Ovary (tissue), 7 donors: ENCODE measurements at regions not wholly inside any gene's neighbourhood (a gene's known extent, or its start where the extent isn't known, plus 50 kb on each side); places are given as distances from the start of the nearest gene placed in this dataset.
"Not testable (repeated sequence)": the region's sequence is repeated elsewhere in the genome, so short reads cannot be mapped to it uniquely, and the experiment has no call there.

ENCODE experiments used
- DNase-seq, 5 donors: peaks; one replicate each; pipeline ENCODE4 v3.0.0-alpha.2; 2019 to 2020
- H3K27ac ChIP-seq, 2 donors: fragments of 200-600 bp; one replicate each; pipeline versions ENCODE4 v1.5.1 to v1.8.0; 2019 to 2022
- H3K27me3 ChIP-seq: fragments of 200-600 bp; one replicate; pipeline ENCODE4 v1.8.0; 2022
- H3K36me3 ChIP-seq: fragments of 200-600 bp; sonication (generic); one replicate; pipeline ENCODE4 v1.5.1; 2019
- H3K4me1 ChIP-seq: one replicate; pipeline ENCODE4 v1.8.1; 2013; ENCODE audit warnings: mild to moderate bottlenecking, moderate library complexity; ENCODE audit not compliant: insufficient read depth
- H3K4me3 ChIP-seq: fragments of 200-600 bp; sonication (generic); one replicate; pipeline ENCODE4 v1.5.1; 2017
- H3K9me3 ChIP-seq, 2 donors: fragments of 200-600 bp in 1 of 2; sonication (generic) in 1 of 2; one replicate each; pipeline versions ENCODE4 v1.5.1 to v1.8.1; 2013 to 2019; ENCODE audit warnings: mild to moderate bottlenecking in 1 of 2, moderate library complexity in 1 of 2
- CTCF ChIP-seq, 3 donors: fragments of 450-650 bp in 2 of 3; fragments of 200-600 bp in 1 of 3; IDR thresholded peaks; one replicate each; pipeline versions ENCODE4 v1.5.1 to v1.8.0; 2016 to 2022; ENCODE audit warnings: antibody characterized with exemption in 3 of 3, mild to moderate bottlenecking in 1 of 3
- EP300 ChIP-seq: sonication (generic); formaldehyde crosslinking; IDR thresholded peaks from one replicate; pipeline ENCODE4 v1.6.1; 2017; ENCODE audit warnings: antibody characterized with exemption
- POLR2A ChIP-seq: fragments of 450-650 bp; IDR thresholded peaks from one replicate; pipeline ENCODE4 v1.6.1; 2017; ENCODE audit warnings: antibody characterized with exemption, mild to moderate bottlenecking, moderate library complexity
- WGBS, 3 donors: extraction: QIAGEN DNeasy Blood & Tissue Kit in 1 of 3; methylation state at CpG; one replicate each; pipeline versions ENCODE4 v1.1.5 to v1.1.7; 2013 to 2017; 5-methylcytosine and 5-hydroxymethylcytosine counted together
- intact Hi-C, 4 donors: fragments of 100-400 bp; cut with DNase I; formaldehyde crosslinking; loops; one replicate each; pipeline versions ENCODE4 v1.11.0 to v1.15.1; 2022 to 2023
- donor health status: DM: no; HTN: no; CAD: no; lungs with moderate emphysema.
- donor health status: DM: no; HTN: no; CAD: no.
- donor health status: Bipolar disorder and iron deficiency.
- donor health status: DM: no; HTN: no; CAD: no.
- donor health status: DM: yes; HTN: yes; CAD: no.

- Histone ChIP-seq H3K36me3 (no peaks in the 10 kb centered on the region), H3K9me3 (no peaks in the 10 kb centered on the region), H3K27me3 (no peaks in the 10 kb centered on the region), H3K4me3 (no peak overlapping the region), H3K27ac (no peak overlapping the region), H3K4me1 (no peaks in the 10 kb centered on the region)
- intact Hi-C loops, result no loop called here
- TF ChIP-seq CTCF (IDR thresholded peaks at IDR 0.05) (no peak), POLR2A (no peak), EP300 (no peak)
- DNase-seq, result no peak
- 30 to 40% (median 34%) methylated on average over 6 of the region's 6 CpGs for WGBS, 3 donors
These were observed 350.3 kb downstream of the ZIC3 start for GRCh38 chrX:137916090-137916746.

- intact Hi-C loops, result no loop called here
These were observed 360.2 kb downstream of the ZIC3 start for GRCh38 chrX:137926090-137926489.

GRCh38 chrX:137929951-137930350, 364.0 kb downstream of the ZIC3 start:
- Histone ChIP-seq H3K4me1 (no peaks in the 10 kb centered on the region), H3K36me3 (no peaks in the 10 kb centered on the region), H3K9me3 (peaks cover 0 to 1% of the 10 kb centered on the region in 2 donors), H3K27me3 (no peaks in the 10 kb centered on the region), H3K27ac (no peak overlapping the region), H3K4me3 (no peak overlapping the region)
- intact Hi-C loops, result no loop called here
- TF ChIP-seq CTCF (IDR thresholded peaks at IDR 0.05) (no peak), EP300 (no peak), POLR2A (no peak)
- WGBS, 3 donors, result 50 to 60% (median 57%) methylated on average over 2 of the region's 2 CpGs
- DNase-seq, result no peak

More at GRCh38 chrX:137926090-137926489, 360.2 kb downstream of the ZIC3 start:
- H3K9me3 ChIP-seq, result no peaks in the 10 kb centered on the region
- no peaks in the 10 kb centered on the region for H3K36me3 ChIP-seq
- H3K4me3 ChIP-seq, result no peak overlapping the region
- WGBS, 3 donors, result 23 to 29% (median 27%) methylated on average over 1 of the region's 1 CpG
- no peak for DNase-seq
- H3K4me1 ChIP-seq, result no peaks in the 10 kb centered on the region
- no peak for TF ChIP-seq POLR2A
- TF ChIP-seq EP300, result no peak
- no peak for TF ChIP-seq CTCF (IDR thresholded peaks at IDR 0.05)
- H3K27ac ChIP-seq, result no peak overlapping the region
- H3K27me3 ChIP-seq, result no peaks in the 10 kb centered on the region

GRCh38 chrX:137930533-137930932, 364.6 kb downstream of the ZIC3 start:
- intact Hi-C loops, result no loop called here
- H3K36me3 ChIP-seq, result no peaks in the 10 kb centered on the region
- H3K9me3 ChIP-seq, result peaks cover 0 to 3% of the 10 kb centered on the region in 2 donors
- 15 to 19% (median 18%) methylated on average over 2 of the region's 2 CpGs for WGBS, 3 donors
- H3K4me3 ChIP-seq, result no peak overlapping the region
- no peaks in the 10 kb centered on the region for H3K27me3 ChIP-seq
- no peaks in the 10 kb centered on the region for H3K4me1 ChIP-seq
- H3K27ac ChIP-seq, result no peak overlapping the region
- TF ChIP-seq POLR2A, result no peak
- no peak for TF ChIP-seq EP300
- no peak for TF ChIP-seq CTCF (IDR thresholded peaks at IDR 0.05)
- DNase-seq, result no peak

GRCh38 chrX:137934214-137934613, 368.3 kb downstream of the ZIC3 start:
- H3K9me3 ChIP-seq, H3K27me3 ChIP-seq, H3K36me3 ChIP-seq, DNase-seq, intact Hi-C loops, H3K27ac ChIP-seq, H3K4me1 ChIP-seq, H3K4me3 ChIP-seq: not testable (repeated sequence)
- WGBS, 3 donors, result 85 to 88% (median 85%) methylated on average over 1 of the region's 1 CpG

GRCh38 chrX:137934887-137935286, 369.0 kb downstream of the ZIC3 start:
- 85 to 86% (median 85%) methylated on average over 4 of the region's 4 CpGs for WGBS, 3 donors
- intact Hi-C loops, H3K9me3 ChIP-seq, H3K27me3 ChIP-seq, H3K27ac ChIP-seq, H3K4me3 ChIP-seq, H3K36me3 ChIP-seq, H3K4me1 ChIP-seq, DNase-seq: not testable (repeated sequence)
